B cell (primary cell): ENCODE measurements at regions not wholly inside any gene's neighbourhood (a gene's known extent, or its start where the extent isn't known, plus 50 kb on each side); places are given as distances from the start of the nearest gene placed in this dataset.

Experiments
- ATAC-seq: fragments of 200-7000 bp; cut with Tn5 transposase; one replicate; pipeline ENCODE4 v1.10.0; 2021; ENCODE audit warnings: low read depth, mild to moderate bottlenecking, moderate number of reproducible peaks, moderate library complexity
- CTCF ChIA-PET: fragments of 350-600 bp; sonication (Branson Sonifier 250); formaldehyde crosslinking; loops from one replicate; lab custom pipeline; 2021; ENCODE audit warnings: antibody characterized with exemption, inconsistent platforms; lab: Charles Lee
- POLR2A ChIA-PET: fragments of 350-600 bp; sonication (Branson Sonifier 250); formaldehyde crosslinking; loops from one replicate; lab custom pipeline; 2021; ENCODE audit warnings: antibody characterized with exemption; lab: Charles Lee
- DNase-seq: peaks from one replicate; pipeline ENCODE4 v3.0.0; 2013
- H2AFZ ChIP-seq: 2 replicates; pipeline ENCODE4 v1.6.1; 2012; ENCODE audit warnings: mild to moderate bottlenecking, low read depth, low read length; ENCODE audit not compliant: insufficient read depth, poor library complexity, severe bottlenecking
- H3K27ac ChIP-seq, 2 donors: 1 replicate in 1 of 2; 2 replicates in 1 of 2; pipeline ENCODE4 v1.5.1; 2012 to 2013; ENCODE audit warnings: low read length in 2 of 2, mild to moderate bottlenecking in 2 of 2, moderate library complexity in 1 of 2
- H3K27me3 ChIP-seq, 4 experiments: fragments of 200-600 bp in 1 of 4; sonication (generic) in 1 of 4; replicated peaks in 1 of 4; 1 replicate in 2 of 4; 2 replicates in 2 of 4; pipeline versions ENCODE4 v1.6.1 to v1.7.0; 2013 to 2016; ENCODE audit warnings: low read length in 3 of 4, mild to moderate bottlenecking in 2 of 4, mixed read lengths in 1 of 4, moderate library complexity in 1 of 4; ENCODE audit not compliant: insufficient read depth in 4 of 4, control insufficient read depth in 3 of 4; ENCODE audit errors: control extremely low read depth in 1 of 4
- H3K36me3 ChIP-seq, 2 experiments: replicated peaks in 1 of 2; 1 replicate in 1 of 2; 2 replicates in 1 of 2; pipeline versions ENCODE4 v1.6.1 to v1.7.1; 2013; ENCODE audit warnings: low read length in 1 of 2; ENCODE audit not compliant: insufficient read depth in 2 of 2, control insufficient read depth in 1 of 2; ENCODE audit errors: control extremely low read depth in 1 of 2, extremely low read depth in 1 of 2
- H3K4me1 ChIP-seq, 2 donors: fragments of 200-600 bp in 1 of 2; sonication (generic) in 1 of 2; 1 replicate in 1 of 2; 2 replicates in 1 of 2; pipeline versions ENCODE4 v1.5.1 to v1.6.1; 2013 to 2017; ENCODE audit warnings: low read length in 2 of 2; ENCODE audit not compliant: control insufficient read depth in 2 of 2, insufficient read depth in 2 of 2
- H3K4me2 ChIP-seq: replicated peaks from 2 replicates; pipeline ENCODE3; 2012; ENCODE audit warnings: mild to moderate bottlenecking, low read depth, low read length; ENCODE audit not compliant: poor library complexity, severe bottlenecking
- H3K4me3 ChIP-seq, 5 experiments: fragments of 200-600 bp in 1 of 5; sonication (generic) in 1 of 5; 1 replicate in 3 of 5; 2 replicates in 2 of 5; pipeline versions ENCODE4 v1.5.1 to v1.7.0; 2011 to 2016; ENCODE audit warnings: low read length in 4 of 5, mild to moderate bottlenecking in 4 of 5, low read depth in 2 of 5, control low read depth in 1 of 5, moderate library complexity in 1 of 5; ENCODE audit not compliant: insufficient read depth in 1 of 5; ENCODE audit errors: control extremely low read depth in 1 of 5, extremely low read depth in 1 of 5
- H3K79me2 ChIP-seq: fragments of 200-600 bp; sonication (generic); one replicate; pipeline ENCODE4 v1.6.0; 2016; ENCODE audit warnings: low read length; ENCODE audit not compliant: control insufficient read depth, insufficient read depth
- H3K9ac ChIP-seq: fragments of 200-600 bp; sonication (generic); 2 replicates; pipeline ENCODE4 v1.6.1; 2017; ENCODE audit warnings: mild to moderate bottlenecking, low read length, moderate library complexity
- H3K9me3 ChIP-seq, 3 donors: one replicate each; pipeline versions ENCODE4 v1.6.1 to v1.7.1; 2013; ENCODE audit warnings: low read length in 2 of 3; ENCODE audit not compliant: control insufficient read depth in 2 of 3, insufficient read depth in 1 of 3; ENCODE audit errors: control extremely low read depth in 1 of 3
- H4K20me1 ChIP-seq: 2 replicates; pipeline ENCODE4 v1.6.0; 2012; ENCODE audit warnings: mild to moderate bottlenecking, low read length; ENCODE audit not compliant: insufficient read depth, control insufficient read depth, poor library complexity, severe bottlenecking
- H3K27ac Mint-ChIP-seq: one replicate; pipeline ENCODE4 v1.8.0; 2021; ENCODE audit warnings: mixed read lengths
- H3K27me3 Mint-ChIP-seq: one replicate; pipeline ENCODE4 v1.8.0; 2021; ENCODE audit warnings: mixed read lengths
- H3K4me1 Mint-ChIP-seq: one replicate; pipeline ENCODE4 v1.8.0; 2021; ENCODE audit warnings: mixed read lengths
- H3K4me3 Mint-ChIP-seq: one replicate; pipeline ENCODE4 v1.8.0; 2021; ENCODE audit warnings: mixed read lengths
- H3K9me3 Mint-ChIP-seq: one replicate; pipeline ENCODE4 v1.8.0; 2022; ENCODE audit warnings: mixed read lengths; ENCODE audit not compliant: insufficient read depth
- CTCF ChIP-seq: fragments of 200-600 bp; IDR thresholded peaks from one replicate; pipeline ENCODE4 v1.8.0; 2022; ENCODE audit warnings: antibody characterized with exemption, mild to moderate bottlenecking
- EZH2 ChIP-seq: IDR thresholded peaks from 2 replicates; pipeline ENCODE4 v1.6.1; 2012; ENCODE audit warnings: borderline replicate concordance, low read depth, mild to moderate bottlenecking, moderate library complexity, low read length; ENCODE audit not compliant: insufficient read depth, poor library complexity, severe bottlenecking
- whole genome bisulfite sequencing: methylation state at CpG from one replicate; pipeline ENCODE4 v1.1.5; 2013; ENCODE audit warnings: missing lambda C conversion rate; ENCODE audit not compliant: insufficient coverage; 5-methylcytosine and 5-hydroxymethylcytosine counted together
- intact Hi-C: fragments of 100-400 bp; cut with micrococcal nuclease; formaldehyde crosslinking; loops from one replicate; pipeline ENCODE4 v1.10.0; 2022

GRCh38 chr18:22606563-22607283 is 189.0 kb upstream of the CTAGE1 start:
- no peaks in the 10 kb centered on the region for H3K4me1 ChIP-seq
- Mint-ChIP-seq H3K27ac (no peak overlapping the region), H3K27me3 (peaks cover 4% of the 10 kb centered on the region), H3K4me1 (no peaks in the 10 kb centered on the region), H3K9me3 (no peaks in the 10 kb centered on the region), H3K4me3 (no peak overlapping the region)
- ChIA-PET POLR2A (no interaction called here), CTCF (no interaction called here)
- intact Hi-C loops: no loop called here
- no peaks in the 10 kb centered on the region for H3K36me3 ChIP-seq
- no peak overlapping the region for H3K27ac ChIP-seq
- H3K9me3 ChIP-seq: peaks cover 0 to 7% (median 0%) of the 10 kb centered on the region in 3 donors
- peaks cover 0 to 4% (median 2%) of the 10 kb centered on the region in 4 experiments for H3K27me3 ChIP-seq
- ATAC-seq (no peak), DNase-seq (no peak)
- H2AFZ ChIP-seq: no peak overlapping the region
- WGBS: 89% methylated on average over 5 of the region's 7 CpGs
- H3K4me2 ChIP-seq: no peak overlapping the region
- H4K20me1 ChIP-seq: no peaks in the 10 kb centered on the region
- TF ChIP-seq CTCF (no peak), EZH2 (no peak)
- H3K9ac ChIP-seq: no peak overlapping the region
- no peaks in the 10 kb centered on the region for H3K79me2 ChIP-seq
- H3K4me3 ChIP-seq: no peak overlapping the region

- 94% methylated on average over 5 of the region's 6 CpGs for WGBS
- ChIA-PET POLR2A (no interaction called here), CTCF (no interaction called here)
- intact Hi-C loops: no loop called here
- Histone ChIP-seq H3K9ac (no peak overlapping the region), H4K20me1 (no peaks in the 10 kb centered on the region), H3K27me3 (peaks cover 0 to 4% (median 2%) of the 10 kb centered on the region in 4 experiments), H3K27ac (no peak overlapping the region), H2AFZ (no peak overlapping the region), H3K4me1 (no peaks in the 10 kb centered on the region), H3K79me2 (no peaks in the 10 kb centered on the region), H3K4me2 (no peak overlapping the region), H3K36me3 (no peaks in the 10 kb centered on the region), H3K4me3 (no peak overlapping the region), H3K9me3 (peaks cover 0 to 7% (median 0%) of the 10 kb centered on the region in 3 donors)
- Mint-ChIP-seq H3K4me3 (no peak overlapping the region), H3K27ac (no peak overlapping the region), H3K9me3 (no peaks in the 10 kb centered on the region), H3K27me3 (no peaks in the 10 kb centered on the region), H3K4me1 (no peaks in the 10 kb centered on the region)
- ATAC-seq: no peak
- TF ChIP-seq CTCF (no peak), EZH2 (no peak)
- DNase-seq: no peak
These were observed 189.5 kb upstream of the CTAGE1 start for GRCh38 chr18:22607284-22607635.
